Activated CD4-positive, alpha-beta T cell treated with anti-CD3 and anti-CD28 coated beads, Interleukin-2, amount 50 U/mL, for 24 hours (primary cell): ENCODE measurements at regions not wholly inside any gene's neighbourhood (a gene's known extent, or its start where the extent isn't known, plus 50 kb on each side); places are given as distances from the start of the nearest gene placed in this dataset.

ENCODE experiments used
- DNase-seq, 2 donors: peaks; one replicate each; pipeline ENCODE4 v3.0.0-alpha.2; 2020; ENCODE audit warnings: low read depth in 1 of 2, low spot score in 1 of 2

DNA sequence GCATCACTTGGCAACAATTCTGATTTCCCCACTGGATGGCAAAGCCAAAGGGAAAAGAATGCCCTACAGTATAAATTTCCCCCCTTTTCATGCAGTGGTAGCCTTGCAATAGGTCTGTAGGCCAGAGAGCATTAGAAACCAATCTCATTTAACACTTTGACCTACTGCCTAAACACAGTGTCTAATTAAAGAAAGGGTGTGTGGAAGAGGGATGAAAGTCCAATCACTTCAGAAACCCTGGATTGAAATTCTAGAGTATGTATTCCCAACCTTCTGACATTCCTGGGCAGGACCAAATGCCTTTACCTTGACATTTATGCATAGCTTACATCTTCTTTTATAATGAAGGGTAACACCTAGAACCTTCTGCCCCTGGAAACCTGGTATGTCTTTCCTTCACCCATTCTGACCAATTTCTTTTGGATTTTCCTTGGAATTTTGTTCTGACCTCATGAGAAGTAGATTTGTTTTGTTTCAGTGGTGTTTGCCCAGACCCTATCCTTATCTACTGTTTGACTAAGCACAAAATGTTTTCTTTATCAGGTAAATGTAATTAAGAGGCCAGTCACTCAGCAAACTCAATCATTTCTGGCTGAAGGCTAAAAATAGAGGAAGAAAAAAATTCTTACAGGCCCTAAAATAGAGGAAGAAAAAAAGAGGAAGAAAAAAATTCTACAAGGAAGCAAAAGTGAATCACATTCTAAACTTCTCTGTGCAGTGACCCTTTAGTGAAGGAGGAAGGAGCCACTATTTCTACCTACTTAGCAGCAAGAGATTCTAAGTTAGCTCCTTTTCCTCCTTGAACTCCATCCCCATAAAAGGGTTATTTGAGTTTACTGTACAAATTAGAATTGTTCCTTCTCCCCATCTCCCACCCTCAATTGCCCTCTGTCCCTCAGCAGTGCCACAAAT, 129.5 kb upstream of the DSCAM start:
- no peak for DNase-seq

- DNase-seq, result no peak
Measured at GRCh38 chr21:40985370-40985769, 138.4 kb upstream of the DSCAM start.

DNA sequence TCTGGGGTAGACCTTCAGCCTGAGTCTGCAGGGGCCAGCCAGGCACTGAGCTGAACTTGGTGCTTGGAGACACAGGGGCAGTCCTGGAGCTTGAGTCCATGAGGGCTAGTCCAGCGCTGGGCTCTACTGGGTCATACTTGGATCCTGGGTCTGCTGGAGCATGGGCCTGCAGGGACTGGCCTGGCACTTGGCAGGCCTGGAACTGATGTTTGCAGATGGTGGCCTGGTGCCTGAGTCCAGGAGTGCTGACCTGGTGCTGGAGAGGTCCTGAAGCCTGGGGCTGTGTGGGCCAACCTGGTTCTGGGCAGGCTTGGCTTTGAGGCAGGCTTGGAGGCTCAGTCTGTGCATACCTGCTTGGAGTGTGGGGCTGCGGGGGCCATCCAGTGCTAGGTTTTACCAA, 143.4 kb upstream of the DSCAM start:
- no peak for DNase-seq

GRCh38 chr21:40997831-40998230, 150.9 kb upstream of the DSCAM start:
- DNase-seq, result no peak

DNA sequence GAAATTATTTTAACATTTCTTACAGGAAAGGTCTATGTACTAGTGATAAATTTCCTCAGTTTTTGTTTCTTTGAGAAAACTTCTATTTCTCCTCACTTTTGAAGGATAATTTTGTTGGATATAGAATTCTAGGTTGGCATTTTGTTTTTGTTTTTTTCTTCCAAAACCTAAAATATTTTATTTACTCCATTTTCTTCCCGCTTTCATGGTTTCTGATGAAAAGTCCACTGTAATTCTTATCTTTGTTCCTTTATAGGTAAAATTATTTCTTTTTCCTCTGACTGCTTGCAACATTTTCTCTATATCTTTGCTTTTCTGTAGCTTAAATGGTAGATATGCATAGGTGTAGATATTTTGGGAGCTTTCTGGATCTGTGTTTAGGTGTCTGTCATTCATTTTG, 153.9 kb upstream of the DSCAM start:
- DNase-seq, result no peak

DNA sequence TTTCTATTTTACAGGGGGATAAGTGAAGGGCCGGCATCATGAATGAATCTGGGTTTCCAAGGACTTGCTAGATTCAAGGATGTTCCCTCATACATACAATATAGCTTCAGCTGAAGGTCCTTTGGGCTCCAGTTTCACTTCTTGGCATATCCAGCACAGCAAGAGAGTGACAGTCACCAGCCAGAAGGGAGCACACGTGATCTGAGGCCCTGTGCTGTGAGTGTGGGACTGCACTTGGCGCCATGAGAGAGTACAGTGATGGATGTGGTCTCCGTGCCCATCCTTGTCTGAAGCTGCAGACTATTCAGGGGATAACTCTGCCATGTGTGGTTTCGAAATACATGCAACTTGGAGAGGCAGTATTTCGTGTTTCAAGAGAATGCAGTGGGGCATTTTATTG, 159.7 kb upstream of the DSCAM start:
- no peak for DNase-seq

- DNase-seq, result no peak
Measured at GRCh38 chr21:41008351-41008750, 159.6 kb upstream of the BACE2 start.

GRCh38 chr21:41008974-41009373, 159.0 kb upstream of the BACE2 start:
- DNase-seq, result no peak

DNA sequence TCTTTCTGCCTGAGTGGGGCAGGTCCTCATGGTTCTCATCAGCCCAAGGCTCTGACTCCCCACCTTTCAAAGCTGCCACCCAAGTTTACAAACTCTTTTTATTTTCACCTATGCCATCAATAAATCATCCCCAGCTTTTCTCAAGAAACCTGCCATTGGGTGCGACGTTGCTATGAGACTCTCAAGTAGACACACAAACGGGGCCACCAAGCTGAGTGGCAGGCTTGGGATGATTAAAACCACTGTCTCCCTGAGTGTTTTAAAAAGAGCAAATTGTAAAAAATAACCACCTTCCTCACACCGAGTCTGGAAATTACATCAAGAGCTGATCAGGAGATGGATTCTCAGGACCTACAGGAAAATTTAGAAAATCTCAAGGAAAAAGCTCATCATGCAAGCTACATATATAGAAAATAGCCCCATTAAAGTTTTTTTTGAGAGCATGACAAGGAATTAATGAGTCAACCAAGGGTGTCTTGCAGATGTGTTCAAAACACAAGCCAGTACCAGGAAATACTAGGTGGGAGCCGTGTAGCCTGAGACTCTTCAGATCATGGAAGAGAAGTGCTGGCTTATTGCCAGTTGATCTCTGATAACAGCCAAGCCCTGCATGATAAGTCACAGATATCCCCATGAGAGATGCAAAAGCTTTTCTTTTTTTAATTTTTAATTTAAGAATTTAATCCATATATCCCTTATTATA, 158.4 kb upstream of the BACE2 start:
- DNase-seq, result no peak

DNA sequence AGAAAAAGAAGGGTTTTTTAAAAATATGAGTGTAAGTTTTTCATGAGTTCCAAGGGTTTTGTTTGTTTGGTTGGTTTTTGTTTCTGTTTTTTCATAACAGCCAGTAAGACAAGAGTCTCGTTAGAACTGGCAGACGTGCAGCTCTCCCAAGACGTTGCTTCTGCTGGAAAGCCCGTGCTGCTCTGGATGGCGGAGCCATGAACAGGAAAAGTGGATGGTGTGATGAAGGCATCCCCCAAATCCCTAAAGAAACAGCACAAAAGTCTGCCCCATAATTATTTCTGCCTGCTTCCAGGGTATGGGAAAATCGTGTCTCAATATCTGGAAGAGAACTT, 157.9 kb upstream of the BACE2 start:
- no peak for DNase-seq

- no peak for DNase-seq
Measured at GRCh38 chr21:41011098-41011731, 156.7 kb upstream of the BACE2 start.

DNA sequence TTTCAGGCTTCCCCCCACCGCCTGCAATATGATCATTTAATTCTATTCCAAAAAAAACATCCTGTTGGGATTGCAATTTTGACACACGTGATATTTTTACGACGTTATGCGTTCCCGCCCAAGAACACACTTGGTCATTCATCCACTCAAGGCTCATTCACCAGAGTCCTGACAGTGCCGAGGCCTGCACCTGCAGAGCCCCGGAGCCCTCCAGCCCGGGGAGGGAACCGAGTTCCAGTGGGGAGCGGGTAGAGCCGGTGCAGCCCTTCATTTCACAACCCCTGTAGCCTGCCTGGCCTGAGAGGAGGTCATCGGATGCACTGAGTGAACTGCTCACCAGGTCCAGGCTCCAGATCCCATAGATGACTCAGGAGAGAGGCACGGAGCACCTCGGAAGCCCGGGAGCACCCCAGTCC, 156.0 kb upstream of the BACE2 start:
- DNase-seq, result no peak

DNA sequence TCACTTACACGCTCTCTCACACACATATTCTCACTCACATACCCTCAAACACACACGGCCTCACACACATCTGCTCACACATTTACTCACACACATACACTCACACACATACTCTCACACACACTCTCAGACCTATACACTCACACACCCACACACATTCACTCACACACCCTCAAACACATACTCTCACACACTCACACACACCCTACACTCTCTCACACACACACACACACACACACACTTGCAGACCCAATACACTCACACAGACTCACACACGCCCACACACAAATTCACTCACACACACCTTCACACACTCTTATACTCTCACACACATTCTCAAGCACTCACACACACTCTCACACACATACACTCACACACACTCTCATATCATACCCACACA, 155.5 kb upstream of the BACE2 start:
- DNase-seq, result no peak

DNA sequence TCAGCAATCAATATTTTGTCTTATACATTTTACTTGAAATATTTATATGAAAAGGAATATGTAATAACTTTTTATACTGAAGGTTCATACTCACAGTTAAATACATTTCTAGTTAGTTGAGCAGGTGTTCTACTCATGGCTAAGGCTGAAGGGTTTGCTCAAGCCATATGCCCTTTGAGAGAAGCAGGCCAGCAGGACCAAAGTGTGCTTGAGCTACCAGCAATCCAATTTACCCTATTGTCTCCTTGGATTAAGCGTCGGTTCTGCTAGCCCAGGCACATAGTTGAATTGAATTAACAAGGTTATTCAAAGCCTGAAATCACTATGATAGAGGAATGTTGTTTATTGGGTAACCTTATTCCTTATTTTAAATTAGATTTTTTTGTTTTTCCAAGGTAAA, 151.5 kb upstream of the BACE2 start:
- DNase-seq, result no peak

DNA sequence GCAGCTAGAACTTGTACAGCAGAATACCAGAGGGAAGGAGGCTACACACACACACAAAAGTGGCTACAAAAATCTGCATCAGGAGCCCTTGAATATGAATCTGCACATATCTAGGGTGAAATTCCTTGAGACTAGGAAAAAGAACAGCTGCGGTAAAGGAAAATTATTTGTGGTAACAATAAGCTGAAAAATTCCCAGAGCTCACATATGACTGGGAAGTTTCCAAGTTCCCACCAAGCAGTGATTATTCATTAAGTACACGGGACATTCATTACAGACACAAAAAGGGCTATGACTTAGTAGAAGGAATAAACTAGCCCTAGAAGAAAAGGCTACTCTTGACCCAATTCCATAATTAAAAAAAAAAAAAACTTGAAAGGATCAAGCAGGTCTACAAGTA, 149.5 kb upstream of the BACE2 start:
- no peak for DNase-seq

GRCh38 chr21:41023936-41024335, 144.0 kb upstream of the BACE2 start:
- no peak for DNase-seq

- no peak for DNase-seq
Measured at GRCh38 chr21:41024341-41024740, 143.6 kb upstream of the BACE2 start.

GRCh38 chr21:41024746-41025254, 143.2 kb upstream of the BACE2 start:
- no peak for DNase-seq

DNA sequence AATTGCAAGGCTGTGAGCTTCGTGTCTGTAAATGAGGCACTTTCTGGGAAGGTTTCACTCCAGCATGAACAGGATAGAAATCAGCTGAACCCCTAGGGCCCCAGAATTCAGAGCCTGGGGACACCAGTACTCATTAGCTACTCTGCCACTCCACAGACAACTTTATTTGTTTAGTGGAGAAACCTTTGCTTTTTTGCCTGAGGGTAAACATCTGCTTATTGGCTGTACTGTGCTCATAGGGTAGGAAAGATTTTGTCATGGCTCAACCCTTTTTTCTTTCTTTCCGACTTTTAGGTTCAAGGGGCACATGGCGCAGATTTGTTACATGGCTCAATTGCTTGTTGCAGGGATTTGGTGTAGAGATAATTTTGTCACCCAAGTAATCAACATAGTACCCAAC, 138.4 kb upstream of the BACE2 start:
- DNase-seq, result no peak

- DNase-seq, result no peak
Measured at GRCh38 chr21:41031701-41032220, 136.2 kb upstream of the BACE2 start.

DNA sequence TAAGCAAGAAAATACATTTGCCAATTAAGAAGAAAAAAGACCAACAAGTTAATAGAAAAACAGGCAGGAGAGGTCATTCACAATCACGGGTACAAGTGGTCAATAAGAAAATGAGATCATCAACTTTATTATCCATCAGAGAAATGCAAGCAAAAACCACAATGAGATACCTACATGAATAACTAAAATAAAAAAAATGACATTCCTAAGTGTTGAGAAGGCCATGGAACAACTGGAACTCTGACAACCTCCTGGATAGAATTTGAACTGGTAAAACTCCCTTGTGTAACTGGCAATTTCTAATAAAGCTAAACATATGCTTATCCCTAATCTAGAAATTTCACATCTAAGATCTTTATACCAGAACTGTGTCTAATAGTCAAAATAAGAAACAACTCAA, 135.4 kb upstream of the BACE2 start:
- DNase-seq, result no peak

DNA sequence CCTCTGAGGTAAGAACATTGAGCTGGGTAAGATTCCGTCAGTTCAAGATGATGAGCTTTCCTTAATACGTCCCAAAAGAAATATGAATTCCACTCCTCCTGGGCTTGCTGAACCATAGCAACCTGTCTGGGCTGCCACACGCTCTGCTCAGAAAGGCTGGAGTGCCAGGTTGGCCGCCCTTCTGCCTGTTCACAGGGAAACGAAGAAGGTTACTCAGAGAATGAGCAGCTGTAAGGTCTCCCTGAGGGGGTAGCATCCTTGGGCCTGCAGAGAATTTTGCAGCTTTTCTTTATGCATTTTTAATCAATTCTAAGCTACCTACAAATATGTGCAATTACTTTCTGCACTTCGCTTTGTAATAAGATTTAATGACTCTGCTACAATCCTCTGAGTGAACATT, 130.7 kb upstream of the BACE2 start:
- DNase-seq, result no peak
